GM12801 (cell line): ENCODE measurements at regions not wholly inside any gene's neighbourhood (a gene's known extent, or its start where the extent isn't known, plus 50 kb on each side); places are given as distances from the start of the nearest gene placed in this dataset.

ENCODE experiments used
- CTCF ChIP-seq: IDR thresholded peaks from one replicate; pipeline ENCODE4 v1.5.1; 2011; ENCODE audit warnings: control low read depth; ENCODE audit not compliant: insufficient read length; ENCODE audit errors: extremely low read depth

GRCh38 chr2:16546128-16546754 lies 119.4 kb downstream of the CYRIA start:
- TF ChIP-seq CTCF: no peak

- TF ChIP-seq CTCF: no peak
These were observed 126.9 kb downstream of the CYRIA start for GRCh38 chr2:16538707-16539106.

- TF ChIP-seq CTCF: no peak
These were observed 128.3 kb downstream of the CYRIA start for GRCh38 chr2:16537347-16537746.

GRCh38 chr2:16526193-16526592 lies 139.4 kb downstream of the CYRIA start:
- TF ChIP-seq CTCF: no peak

GRCh38 chr2:16525265-16525887 lies 140.3 kb downstream of the CYRIA start:
- no peak for TF ChIP-seq CTCF

GRCh38 chr2:16523711-16524110 lies 141.9 kb downstream of the CYRIA start:
- TF ChIP-seq CTCF: no peak

- TF ChIP-seq CTCF: no peak
These were observed 143.4 kb downstream of the CYRIA start for GRCh38 chr2:16522031-16522831.
